Activated B cell treated with CpG ODN at 0.5 μM for 24 hours (primary cell): ENCODE measurements at regions not wholly inside any gene's neighbourhood (a gene's known extent, or its start where the extent isn't known, plus 50 kb on each side); places are given as distances from the start of the nearest gene placed in this dataset.

Source experiments
- ATAC-seq: fragments of 200-7000 bp; cut with Tn5 transposase; one replicate; pipeline ENCODE4 v1.10.0; 2021; ENCODE audit warnings: low read depth, mild to moderate bottlenecking, moderate library complexity
- CTCF ChIA-PET: fragments of 350-600 bp; sonication (Branson Sonifier 250); formaldehyde crosslinking; loops from one replicate; lab custom pipeline; 2021; ENCODE audit warnings: antibody characterized with exemption; lab: Charles Lee
- POLR2A ChIA-PET: fragments of 350-600 bp; sonication (Branson Sonifier 250); formaldehyde crosslinking; loops from one replicate; lab custom pipeline; 2021; ENCODE audit warnings: antibody characterized with exemption; lab: Charles Lee
- DNase-seq: peaks from one replicate; pipeline ENCODE4 v3.0.0; 2022
- H3K27ac Mint-ChIP-seq: one replicate; pipeline ENCODE4 v1.8.0; 2020; ENCODE audit warnings: mixed read lengths
- H3K27me3 Mint-ChIP-seq: one replicate; pipeline ENCODE4 v1.8.0; 2021; ENCODE audit warnings: mixed read lengths
- H3K36me3 Mint-ChIP-seq: one replicate; pipeline ENCODE4 v1.8.0; 2021; ENCODE audit warnings: low read depth, mixed read lengths
- H3K4me1 Mint-ChIP-seq: one replicate; pipeline ENCODE4 v1.8.0; 2021; ENCODE audit warnings: mixed read lengths
- H3K4me3 Mint-ChIP-seq: one replicate; pipeline ENCODE4 v1.8.0; 2020; ENCODE audit warnings: mild to moderate bottlenecking, mixed read lengths
- H3K9me3 Mint-ChIP-seq: one replicate; pipeline ENCODE4 v1.8.0; 2020; ENCODE audit warnings: mixed read lengths
- CTCF ChIP-seq: fragments of 200-600 bp; IDR thresholded peaks from one replicate; pipeline ENCODE4 v1.8.0; 2022; ENCODE audit warnings: antibody characterized with exemption, mild to moderate bottlenecking
- intact Hi-C: fragments of 100-400 bp; cut with micrococcal nuclease; formaldehyde crosslinking; loops from one replicate; pipeline ENCODE4 v1.15.1; 2024

DNA sequence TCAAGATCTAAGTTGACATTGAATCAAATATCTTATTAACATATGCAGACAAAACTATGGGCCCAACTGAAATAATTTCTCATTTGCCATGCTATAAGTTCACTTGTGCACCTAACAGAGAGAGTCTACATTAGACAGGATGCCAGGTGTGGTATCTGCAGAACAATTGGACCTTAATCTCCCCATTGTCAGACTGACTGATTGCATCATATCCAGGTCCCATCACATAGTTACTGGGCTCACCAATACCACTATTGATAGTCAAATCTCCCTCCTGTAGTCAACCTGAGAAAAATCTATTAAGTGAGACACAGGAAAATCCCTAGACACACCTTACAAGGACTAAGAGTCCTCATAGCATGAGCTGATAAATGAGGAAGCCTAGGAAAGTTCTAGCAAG is 156.0 kb upstream of the FRG1 start:
- Mint-ChIP-seq H3K36me3 (no peaks in the 10 kb centered on the region), H3K27me3 (no peaks in the 10 kb centered on the region), H3K27ac (no peak overlapping the region), H3K9me3 (peaks cover 6% of the 10 kb centered on the region), H3K4me3 (no peak overlapping the region), H3K4me1 (no peaks in the 10 kb centered on the region)
- intact Hi-C loops: no loop called here
- DNase-seq (no peak), ATAC-seq (no peak)
- POLR2A ChIA-PET: no interaction called here
- CTCF ChIA-PET: no interaction called here
- TF ChIP-seq CTCF: no peak

- intact Hi-C loops: no loop called here
These were observed 155.4 kb upstream of the FRG1 start for GRCh38 chr4:189785257-189785656.

DNA sequence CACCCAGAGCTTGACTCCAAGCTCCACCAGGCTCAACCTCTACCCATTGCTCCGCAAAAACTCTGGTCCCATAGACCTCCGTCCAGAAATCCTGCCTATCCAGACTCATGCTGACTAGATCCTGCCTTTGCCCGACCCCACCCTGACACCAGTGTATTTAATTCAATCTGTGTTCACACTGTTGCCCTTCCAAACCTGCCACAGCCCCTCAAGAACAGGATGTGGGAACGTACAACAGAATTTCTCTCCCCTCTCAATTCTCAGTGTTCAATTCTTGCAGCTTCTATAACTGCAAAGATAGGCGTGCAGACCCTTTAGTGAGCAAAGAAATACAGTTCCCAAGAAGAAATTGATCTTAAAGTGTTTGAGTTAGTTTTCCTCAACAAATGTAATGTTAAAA is 154.2 kb upstream of the FRG1 start:
- DNase-seq (no peak), ATAC-seq (no peak)
- intact Hi-C loops: no loop called here
- ChIA-PET CTCF (no interaction called here), POLR2A (no interaction called here)
- Mint-ChIP-seq H3K9me3 (peaks cover 6% of the 10 kb centered on the region), H3K4me3 (no peak overlapping the region), H3K4me1 (no peaks in the 10 kb centered on the region), H3K27ac (no peak overlapping the region), H3K27me3 (no peaks in the 10 kb centered on the region), H3K36me3 (no peaks in the 10 kb centered on the region)
- TF ChIP-seq CTCF: no peak

More at GRCh38 chr4:189785257-189785656, 155.4 kb upstream of the FRG1 start:
- TF ChIP-seq CTCF: no peak
- Mint-ChIP-seq H3K9me3 (peaks cover 6% of the 10 kb centered on the region), H3K27ac (no peak overlapping the region), H3K4me3 (no peak overlapping the region), H3K4me1 (no peaks in the 10 kb centered on the region), H3K36me3 (no peaks in the 10 kb centered on the region), H3K27me3 (no peaks in the 10 kb centered on the region)
- POLR2A ChIA-PET: no interaction called here
- CTCF ChIA-PET: no interaction called here
- ATAC-seq: no peak
- DNase-seq: no peak

GRCh38 chr4:189787216-189788031 is 153.2 kb upstream of the FRG1 start:
- Mint-ChIP-seq H3K27ac (no peak overlapping the region), H3K36me3 (no peaks in the 10 kb centered on the region), H3K4me3 (no peak overlapping the region), H3K9me3 (peaks cover 3% of the 10 kb centered on the region), H3K27me3 (no peaks in the 10 kb centered on the region), H3K4me1 (no peaks in the 10 kb centered on the region)
- ChIA-PET CTCF (no interaction called here), POLR2A (no interaction called here)
- TF ChIP-seq CTCF: no peak
- no peak for ATAC-seq
- no peak for DNase-seq
- intact Hi-C loops: no loop called here

DNA sequence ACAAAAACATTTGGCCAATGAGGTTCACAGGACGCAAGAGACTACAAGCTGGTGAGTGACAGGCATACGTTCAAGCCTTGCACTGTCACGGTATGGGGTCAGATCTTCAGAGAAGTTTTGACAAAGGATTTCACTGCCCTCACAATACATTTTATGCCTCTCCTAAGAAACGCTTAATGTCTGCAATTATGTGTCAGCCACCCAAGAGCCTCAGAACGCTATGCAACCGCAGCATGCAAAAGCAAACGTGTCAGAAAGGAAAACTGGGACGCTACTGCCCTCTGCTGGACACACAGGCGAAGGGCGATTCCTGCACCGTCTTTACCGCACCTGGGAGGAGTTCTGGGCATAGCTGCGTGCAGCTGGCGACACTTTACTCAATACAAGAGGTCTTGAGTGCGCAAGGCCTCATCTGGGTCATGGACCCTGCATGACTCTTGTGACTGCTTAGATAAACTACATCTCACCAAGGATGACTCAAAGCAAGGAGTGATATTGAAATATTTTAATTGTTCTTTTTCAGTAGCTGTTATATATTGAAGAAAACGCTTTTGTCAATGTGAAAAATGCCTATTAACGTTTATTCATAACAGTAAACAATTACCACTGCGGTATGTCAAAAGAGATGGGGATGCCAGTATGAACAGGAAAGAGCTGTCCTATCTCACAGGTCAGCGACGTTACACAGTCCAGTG is 147.6 kb upstream of the FRG1 start:
- intact Hi-C loops: no loop called here

More for the DNA sequence above, 147.6 kb upstream of the FRG1 start:
- H3K27me3 Mint-ChIP-seq: no peaks in the 10 kb centered on the region
- H3K36me3 Mint-ChIP-seq: no peaks in the 10 kb centered on the region
- DNase-seq (no peak), ATAC-seq (no peak)
- no peaks in the 10 kb centered on the region for H3K9me3 Mint-ChIP-seq
- H3K4me1 Mint-ChIP-seq: no peaks in the 10 kb centered on the region
- no peak overlapping the region for H3K27ac Mint-ChIP-seq
- ChIA-PET CTCF (interaction anchor here (0.5 kb wide), 1 partner anchor 16 kb away, joined by 3 read pairs; no protein-coding TSS in a partner anchor), POLR2A (no interaction called here)
- no peak for TF ChIP-seq CTCF
- H3K4me3 Mint-ChIP-seq: no peak overlapping the region
